Activated T-cell treated with anti-CD3 and anti-CD28 coated beads for 4 hours (primary cell): ENCODE measurements at regions not wholly inside any gene's neighbourhood (a gene's known extent, or its start where the extent isn't known, plus 50 kb on each side); places are given as distances from the start of the nearest gene placed in this dataset.
A peak's percentile ranks its signal among the peaks of the same experiment; 100 is the strongest.

Experiments
- DNase-seq: peaks from one replicate; pipeline ENCODE4 v3.0.0-alpha.2; 2020

- DNase-seq: no peak
Observed at GRCh38 chr11:16685914-16686313, 52.5 kb upstream of the C11orf58 start.

DNA sequence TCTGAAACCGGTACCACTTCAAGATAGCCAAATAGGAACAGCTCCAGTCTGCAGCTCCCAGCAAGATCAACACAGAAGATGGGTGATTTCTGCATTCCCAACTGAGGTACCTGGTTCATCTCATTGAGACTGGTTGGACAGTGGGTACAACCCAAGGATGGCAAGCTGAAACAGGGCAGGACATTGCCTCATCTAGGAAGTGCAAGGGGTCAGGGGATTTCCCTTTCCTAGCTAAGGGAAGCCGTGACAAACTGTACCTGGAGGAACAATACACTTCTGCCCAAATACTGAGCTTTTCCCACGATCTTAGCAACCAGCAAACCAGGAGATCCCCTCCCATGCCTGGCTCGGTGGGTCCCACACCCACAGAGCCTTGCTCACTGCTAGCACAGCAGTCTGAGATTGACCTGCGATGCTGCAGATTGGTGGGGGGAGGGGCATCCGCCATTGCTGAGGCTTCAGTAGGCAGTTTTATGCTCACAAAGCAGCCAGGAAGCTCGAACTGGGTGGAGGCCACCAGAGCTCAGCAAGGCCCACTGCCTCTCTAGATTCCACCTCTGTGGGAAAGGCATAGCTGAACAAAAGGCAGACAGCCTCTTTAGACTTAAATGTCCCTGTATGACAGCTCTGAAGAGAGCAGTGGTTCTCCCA, 59.9 kb upstream of the C11orf58 start:
- no peak for DNase-seq

- no peak for DNase-seq
Observed at GRCh38 chr11:16669799-16670415, 68.5 kb upstream of the C11orf58 start.

- DNase-seq: no peak
Observed at GRCh38 chr11:16632295-16633200, 105.9 kb upstream of the C11orf58 start.

DNA sequence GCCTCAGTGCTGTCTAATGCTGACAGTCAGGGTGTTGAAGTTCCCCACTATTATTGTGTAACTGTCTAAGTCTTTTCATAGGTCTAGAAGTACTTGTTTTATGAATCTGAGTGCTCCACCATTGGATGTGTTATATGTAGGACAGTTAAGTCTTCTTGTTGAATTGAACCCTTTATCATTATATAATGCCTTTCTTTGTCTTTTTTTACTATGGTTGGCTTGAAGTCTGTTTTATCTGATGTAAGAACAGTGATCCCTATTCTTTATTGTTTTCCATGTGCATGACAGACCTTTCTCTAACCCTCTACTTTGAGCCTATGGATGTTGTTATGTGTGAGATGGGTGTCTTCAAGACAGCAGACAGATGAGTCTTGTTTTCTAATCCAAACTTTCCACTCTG, 107.8 kb upstream of the C11orf58 start:
- DNase-seq: no peak

- DNase-seq: no peak
Observed at GRCh38 chr11:16618431-16618830, 120.0 kb upstream of the C11orf58 start.

DNA sequence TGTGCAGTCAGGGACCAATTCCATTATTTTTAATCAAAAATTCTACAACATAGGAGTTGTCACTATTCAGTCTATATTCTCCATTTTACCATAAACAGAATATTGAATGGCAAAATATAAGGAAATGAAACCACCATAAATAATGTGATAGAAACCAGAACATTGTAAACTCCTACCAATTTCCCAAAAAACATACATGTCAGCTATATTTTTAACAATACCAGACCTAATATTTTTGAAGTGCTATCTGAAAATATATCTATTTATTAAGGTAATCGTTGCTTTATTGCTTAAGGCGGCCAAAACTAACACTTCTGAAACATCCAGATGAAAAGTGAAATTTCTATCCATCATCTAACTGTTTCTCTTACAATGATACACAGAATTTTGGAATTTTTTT, 123.0 kb upstream of the C11orf58 start:
- no peak for DNase-seq

GRCh38 chr11:16613512-16614381, 124.7 kb upstream of the C11orf58 start:
- DNase-seq: peak; percentile 48

GRCh38 chr11:16613262-16613511, 125.3 kb upstream of the C11orf58 start:
- no peak for DNase-seq

DNA sequence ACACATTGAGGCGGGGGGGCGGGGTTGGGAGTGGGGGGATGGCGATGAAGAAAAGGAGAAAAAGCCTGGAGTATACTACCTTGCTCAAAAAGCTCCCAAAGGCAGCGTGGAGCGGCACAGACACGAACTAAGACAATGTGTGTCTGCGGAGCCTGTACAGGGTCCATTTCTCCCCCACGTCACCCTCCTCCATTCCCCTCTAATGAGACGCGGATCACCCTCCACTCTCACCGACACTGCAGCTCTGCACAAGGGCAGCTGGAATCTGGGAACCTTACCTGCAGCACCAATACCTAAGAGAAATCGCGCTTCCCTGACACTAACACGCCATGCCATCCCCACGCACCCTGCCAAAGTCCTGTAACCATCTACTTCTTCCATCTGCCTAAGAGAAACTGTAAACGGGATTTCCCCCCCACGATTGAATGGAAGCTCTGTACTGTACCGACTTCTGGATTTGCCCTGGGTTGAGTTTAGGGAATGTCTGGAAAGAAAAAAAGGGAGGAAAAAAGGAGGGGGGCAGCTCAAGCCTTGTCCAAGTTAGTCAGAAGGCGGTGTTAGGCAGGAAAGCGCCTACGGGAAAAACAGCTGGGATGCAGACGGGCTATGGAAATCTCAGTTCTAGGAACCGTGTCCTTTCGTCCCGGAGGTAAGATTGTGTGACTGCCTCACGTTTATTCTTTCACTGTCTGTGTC, 125.7 kb upstream of the C11orf58 start:
- DNase-seq: no peak

DNA sequence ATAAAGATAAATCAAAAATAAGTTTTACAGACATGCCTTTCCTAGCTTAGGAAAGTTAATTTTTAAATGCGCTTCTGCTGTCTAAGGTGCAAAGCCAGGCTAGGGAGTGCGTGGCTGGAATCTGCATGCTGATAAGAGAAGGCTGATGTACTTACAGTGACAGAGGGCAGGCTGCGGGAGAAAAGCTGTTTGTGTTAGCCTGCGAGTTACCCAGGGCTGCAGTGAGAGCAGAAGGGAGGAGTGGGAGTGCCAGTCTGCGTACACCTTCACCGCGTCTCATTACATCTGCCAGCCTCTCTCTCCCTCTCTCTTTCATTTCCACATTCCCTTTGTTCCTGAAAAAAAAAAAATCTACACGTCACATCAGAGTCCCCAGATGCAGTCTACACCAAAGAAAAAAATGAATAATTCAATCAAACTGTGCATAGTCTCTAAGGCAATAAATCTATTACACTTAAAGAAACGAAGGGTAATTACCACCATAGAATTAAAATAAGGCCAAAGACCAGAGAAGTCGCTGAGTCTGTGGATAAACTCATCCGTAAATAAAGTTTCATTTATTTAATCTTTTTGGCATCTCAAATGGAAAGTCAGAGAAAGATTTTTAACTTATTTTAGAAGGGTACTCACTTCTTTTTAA, 126.4 kb upstream of the C11orf58 start:
- no peak for DNase-seq

GRCh38 chr11:16611401-16611921, 127.0 kb upstream of the C11orf58 start:
- DNase-seq: no peak

DNA sequence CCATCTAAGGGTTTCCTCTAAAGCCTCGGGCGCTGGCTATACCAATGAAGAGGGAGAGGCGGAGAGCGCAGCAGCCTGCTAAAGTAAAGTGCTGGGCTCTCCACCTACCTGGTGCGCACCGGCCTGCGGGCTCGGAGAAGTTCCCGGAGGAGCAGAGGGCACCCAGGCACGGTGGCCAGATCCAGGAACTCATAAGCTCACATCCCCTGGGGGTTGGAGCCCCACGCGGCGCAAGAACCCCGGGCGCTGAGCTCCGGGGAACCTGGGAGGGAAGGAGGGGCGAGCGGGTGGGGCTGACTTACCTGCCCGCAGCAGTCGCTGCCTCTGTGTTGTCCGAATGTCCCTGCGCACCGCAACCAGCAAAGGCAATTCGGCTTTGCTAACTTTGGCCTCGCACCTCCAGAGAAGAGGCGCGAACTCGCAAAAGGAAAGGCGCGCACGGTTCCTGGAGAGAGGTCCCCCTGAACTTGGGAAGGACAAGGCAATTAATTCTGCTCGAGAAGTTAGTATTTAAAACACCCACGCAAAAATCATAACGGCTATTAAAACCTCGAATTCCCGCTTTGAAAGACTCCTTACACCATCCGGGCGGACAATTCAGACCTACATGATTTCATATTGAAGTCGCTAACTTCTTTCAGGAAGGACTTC, 127.6 kb upstream of the C11orf58 start:
- no peak for DNase-seq

DNA sequence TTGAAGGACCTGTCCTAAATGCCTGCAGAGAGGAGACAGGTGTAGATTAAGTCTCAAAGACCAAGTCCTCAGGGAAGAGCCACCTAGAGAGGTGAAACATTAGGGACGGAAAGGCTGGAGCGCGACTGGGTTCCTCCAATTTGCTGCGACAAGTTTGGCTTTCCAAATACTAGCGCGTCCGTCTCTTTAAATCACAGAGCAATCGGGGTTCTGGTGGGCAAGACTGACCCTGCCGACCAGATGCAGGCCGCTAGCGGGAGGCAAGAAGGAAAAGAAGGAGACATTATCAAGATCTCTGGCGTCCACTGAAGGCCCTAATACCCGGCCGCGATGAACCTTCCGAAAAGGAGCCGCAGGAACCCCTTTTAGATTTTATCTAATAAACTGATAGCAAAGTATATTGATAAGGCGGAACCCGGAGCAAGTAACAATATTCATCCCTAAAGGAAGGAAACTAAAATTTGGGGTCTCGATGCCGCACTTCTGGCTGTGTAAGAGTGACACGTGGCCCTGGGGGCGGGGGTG, 128.2 kb upstream of the C11orf58 start:
- DNase-seq: no peak

- DNase-seq: no peak
Observed at GRCh38 chr11:16609769-16610168, 128.7 kb upstream of the C11orf58 start.

DNA sequence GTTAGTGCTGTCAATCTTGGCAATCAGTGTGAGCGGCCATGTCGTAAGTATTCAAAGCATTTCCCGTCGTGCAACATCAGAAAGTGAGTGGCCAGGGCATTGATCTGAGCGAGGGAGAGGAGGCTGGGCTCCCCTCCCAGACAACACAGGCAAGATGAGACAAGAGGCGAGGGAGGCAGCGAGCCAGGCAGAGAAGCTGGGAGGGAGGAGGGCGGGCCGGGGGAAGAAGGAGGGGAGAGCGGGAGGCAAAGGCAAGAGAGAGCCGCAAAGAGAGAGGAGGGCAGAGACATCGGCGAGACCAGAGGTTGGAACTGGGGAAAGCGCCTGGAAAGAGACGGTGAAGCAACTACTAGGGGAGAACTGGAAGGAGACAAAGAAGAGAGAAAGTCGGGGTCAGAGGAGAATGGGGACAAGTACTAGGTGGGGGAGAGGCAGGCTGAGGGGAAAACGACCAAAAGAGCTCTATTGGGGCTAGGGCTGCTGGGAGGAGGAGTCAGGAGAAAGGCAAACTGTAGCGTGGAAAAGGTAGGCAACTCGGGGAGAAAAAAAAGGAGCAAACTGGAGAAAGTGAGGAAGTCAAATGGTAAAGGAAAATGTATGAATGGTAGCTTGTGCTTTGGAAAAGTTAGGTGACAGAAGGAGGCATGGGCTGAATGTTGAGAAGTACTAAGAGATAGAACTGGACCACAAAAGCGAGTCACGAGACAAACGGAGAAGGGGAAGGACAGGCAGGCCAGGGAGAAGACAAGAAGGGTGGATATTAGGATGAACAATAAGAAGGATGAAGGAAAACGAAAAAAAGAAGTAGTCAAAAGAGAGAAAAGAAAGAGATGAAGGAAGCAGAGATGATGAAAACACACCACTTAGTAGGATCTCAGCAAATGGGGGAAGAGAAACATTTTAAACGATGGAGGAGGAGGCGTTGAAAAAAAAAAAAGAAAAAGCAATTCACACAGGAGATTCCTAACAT, 130.5 kb upstream of the C11orf58 start:
- DNase-seq: no peak

- no peak for DNase-seq
Observed at GRCh38 chr11:16606784-16607674, 131.4 kb upstream of the C11orf58 start.

DNA sequence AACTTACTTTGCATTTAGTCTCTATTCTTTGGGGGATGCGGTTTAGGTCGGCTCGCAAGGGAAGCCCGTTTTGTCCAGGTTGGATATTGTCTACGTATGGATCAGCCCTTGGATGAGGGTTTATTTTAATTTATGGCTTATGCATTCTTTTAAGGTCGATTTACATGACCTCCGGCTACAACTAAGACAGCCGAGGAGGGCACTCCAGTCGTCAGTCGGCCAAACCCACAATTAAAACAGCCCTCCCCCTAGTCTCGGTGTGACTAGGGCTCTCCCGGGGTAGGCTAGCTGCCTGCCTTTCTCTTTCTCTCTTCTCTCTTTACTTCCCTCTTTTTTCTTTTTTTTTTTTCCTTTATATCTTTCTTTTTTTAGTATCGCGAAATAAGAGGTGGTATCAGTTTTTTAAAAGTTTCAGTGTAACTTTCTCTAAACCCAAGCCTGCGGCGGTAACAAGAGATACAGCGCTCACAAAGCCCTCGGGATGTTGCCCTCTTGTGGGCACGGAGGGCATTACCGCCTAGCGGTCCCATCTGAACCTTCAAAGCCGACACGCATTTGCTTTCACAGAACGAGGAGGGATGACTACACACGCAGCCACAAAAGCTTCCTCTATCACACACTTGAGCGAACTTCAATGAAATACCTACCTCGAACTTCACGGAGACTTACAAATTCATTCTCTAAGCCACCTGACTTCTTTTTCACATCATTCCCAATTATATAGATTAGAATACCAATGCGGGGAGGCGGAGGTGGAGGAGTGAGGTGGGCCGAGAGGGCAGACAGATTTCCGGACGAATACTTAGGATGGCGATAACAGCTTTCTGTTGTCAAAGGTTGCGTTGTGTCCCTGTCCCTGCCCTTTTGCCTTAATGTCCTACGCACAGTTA, 132.3 kb upstream of the C11orf58 start:
- DNase-seq: peak; percentile 79
